Erythroblast (primary cell): ENCODE measurements at regions not wholly inside any gene's neighbourhood (a gene's known extent, or its start where the extent isn't known, plus 50 kb on each side); places are given as distances from the start of the nearest gene placed in this dataset.

Experiments
- GATA1 ChIP-seq: IDR thresholded peaks from 2 replicates; pipeline ENCODE4 v1.6.1; 2011; ENCODE audit warnings: low read depth, mild to moderate bottlenecking, control low read depth, low read length, moderate library complexity
- POLR2A ChIP-seq: IDR thresholded peaks from 2 replicates; pipeline ENCODE4 v1.6.1; 2011; ENCODE audit warnings: mild to moderate bottlenecking, low read length

DNA sequence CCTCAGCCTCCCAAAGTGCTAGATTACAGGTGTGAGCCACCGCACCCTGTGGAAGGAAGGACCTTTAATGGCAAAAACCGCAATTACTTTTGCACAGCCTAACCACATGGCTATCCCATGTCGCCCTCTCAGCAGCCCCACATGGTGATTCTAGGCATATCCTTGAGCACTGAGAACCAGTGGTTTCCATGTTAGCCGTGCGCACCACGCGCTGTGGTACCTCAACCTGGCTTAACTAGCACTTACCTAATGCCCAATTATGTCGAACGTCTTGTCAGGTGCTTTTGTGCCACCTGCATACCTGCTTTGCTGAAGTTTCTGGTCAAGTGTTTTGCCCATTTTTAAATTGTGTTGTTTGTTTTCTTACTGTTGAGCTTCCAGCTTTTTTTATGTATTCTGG is 697.9 kb downstream of the BRD1 start:
- TF ChIP-seq POLR2A, result no peak
- no peak for TF ChIP-seq GATA1
